C4-2B (cell line): ENCODE measurements at regions not wholly inside any gene's neighbourhood (a gene's known extent, or its start where the extent isn't known, plus 50 kb on each side); places are given as distances from the start of the nearest gene placed in this dataset.

ENCODE experiments used
- H3K27ac ChIP-seq: fragments of 450-650 bp; 2 replicates; pipeline ENCODE4 v1.5.1; 2017
- ZFX ChIP-seq: fragments of 450-650 bp; IDR thresholded peaks from 2 replicates; pipeline ENCODE4 v1.6.1; 2017
- TF ChIP-seq, protein P1 (sequence below): fragments of 450-650 bp; conservative IDR thresholded peaks from 2 replicates; pipeline ENCODE4 v1.5.1; 2017; ENCODE audit warnings: mild to moderate bottlenecking

DNA sequence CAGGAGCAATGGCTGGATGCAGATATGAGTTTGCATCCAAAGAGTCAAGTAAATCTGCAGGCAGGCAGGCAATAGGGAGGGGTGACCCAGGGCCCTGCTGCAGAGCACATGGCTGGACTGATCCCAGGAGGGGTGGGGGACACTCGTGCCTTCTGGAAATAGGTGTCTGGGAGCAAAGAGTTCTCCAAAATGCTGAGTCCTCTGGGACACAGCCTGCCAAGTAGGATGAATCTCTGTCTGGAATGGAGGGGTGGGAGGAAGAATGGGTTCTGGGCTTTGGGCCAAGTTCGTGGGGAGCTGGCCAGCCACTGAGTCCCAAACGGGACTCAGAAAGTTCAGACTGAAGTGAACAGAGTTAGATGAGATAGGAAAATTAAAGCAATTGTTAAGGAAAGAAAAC, 214.5 kb downstream of the MTHFS start:
- TF ChIP-seq, protein P1, sequence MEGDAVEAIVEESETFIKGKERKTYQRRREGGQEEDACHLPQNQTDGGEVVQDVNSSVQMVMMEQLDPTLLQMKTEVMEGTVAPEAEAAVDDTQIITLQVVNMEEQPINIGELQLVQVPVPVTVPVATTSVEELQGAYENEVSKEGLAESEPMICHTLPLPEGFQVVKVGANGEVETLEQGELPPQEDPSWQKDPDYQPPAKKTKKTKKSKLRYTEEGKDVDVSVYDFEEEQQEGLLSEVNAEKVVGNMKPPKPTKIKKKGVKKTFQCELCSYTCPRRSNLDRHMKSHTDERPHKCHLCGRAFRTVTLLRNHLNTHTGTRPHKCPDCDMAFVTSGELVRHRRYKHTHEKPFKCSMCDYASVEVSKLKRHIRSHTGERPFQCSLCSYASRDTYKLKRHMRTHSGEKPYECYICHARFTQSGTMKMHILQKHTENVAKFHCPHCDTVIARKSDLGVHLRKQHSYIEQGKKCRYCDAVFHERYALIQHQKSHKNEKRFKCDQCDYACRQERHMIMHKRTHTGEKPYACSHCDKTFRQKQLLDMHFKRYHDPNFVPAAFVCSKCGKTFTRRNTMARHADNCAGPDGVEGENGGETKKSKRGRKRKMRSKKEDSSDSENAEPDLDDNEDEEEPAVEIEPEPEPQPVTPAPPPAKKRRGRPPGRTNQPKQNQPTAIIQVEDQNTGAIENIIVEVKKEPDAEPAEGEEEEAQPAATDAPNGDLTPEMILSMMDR: no peak
- TF ChIP-seq ZFX: no peak
- no peak overlapping the region for H3K27ac ChIP-seq

DNA sequence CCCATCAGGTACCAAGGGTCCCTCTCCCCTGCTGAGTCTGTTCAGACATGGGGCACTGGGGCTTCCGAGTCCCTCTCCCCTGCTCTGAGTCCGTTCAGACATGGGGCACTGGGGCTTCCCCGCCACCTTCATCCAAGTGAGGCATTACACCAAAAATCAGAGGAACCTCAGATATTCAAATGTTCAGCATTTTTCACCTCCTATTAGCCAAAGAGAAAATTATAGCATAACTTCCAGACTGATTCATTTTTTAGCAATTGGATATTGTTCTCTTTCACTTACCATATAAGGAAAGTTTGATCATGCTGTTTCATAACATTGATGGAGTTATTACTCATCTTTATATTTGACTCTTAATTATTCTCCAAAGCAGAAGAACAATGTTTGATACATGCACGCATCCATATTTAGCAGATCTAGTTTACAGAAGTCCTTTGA, 213.9 kb downstream of the MTHFS start:
- TF ChIP-seq, protein P1: no peak
- TF ChIP-seq ZFX: no peak

DNA sequence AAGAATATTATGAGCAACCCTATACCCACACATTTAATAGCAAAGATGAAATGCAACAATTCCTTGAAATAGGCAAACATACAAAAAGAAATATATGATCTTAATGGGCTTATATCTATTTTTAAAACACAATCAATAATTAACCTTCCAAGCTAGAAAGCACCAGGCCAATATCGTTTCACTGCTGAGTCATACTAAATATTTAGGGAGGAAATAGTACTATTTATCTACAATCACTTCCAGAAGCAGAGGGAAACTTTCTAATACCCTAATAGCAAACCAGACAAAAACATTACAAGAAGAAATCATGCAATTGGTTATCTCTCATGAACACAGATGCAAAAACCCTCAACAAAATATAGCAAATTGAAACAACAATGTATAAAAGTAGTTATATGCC, 207.8 kb downstream of the MTHFS start:
- H3K27ac ChIP-seq: no peak overlapping the region
- TF ChIP-seq, protein P1: no peak
- no peak for TF ChIP-seq ZFX

More for the DNA sequence above, 213.9 kb downstream of the MTHFS start:
- no peak overlapping the region for H3K27ac ChIP-seq

DNA sequence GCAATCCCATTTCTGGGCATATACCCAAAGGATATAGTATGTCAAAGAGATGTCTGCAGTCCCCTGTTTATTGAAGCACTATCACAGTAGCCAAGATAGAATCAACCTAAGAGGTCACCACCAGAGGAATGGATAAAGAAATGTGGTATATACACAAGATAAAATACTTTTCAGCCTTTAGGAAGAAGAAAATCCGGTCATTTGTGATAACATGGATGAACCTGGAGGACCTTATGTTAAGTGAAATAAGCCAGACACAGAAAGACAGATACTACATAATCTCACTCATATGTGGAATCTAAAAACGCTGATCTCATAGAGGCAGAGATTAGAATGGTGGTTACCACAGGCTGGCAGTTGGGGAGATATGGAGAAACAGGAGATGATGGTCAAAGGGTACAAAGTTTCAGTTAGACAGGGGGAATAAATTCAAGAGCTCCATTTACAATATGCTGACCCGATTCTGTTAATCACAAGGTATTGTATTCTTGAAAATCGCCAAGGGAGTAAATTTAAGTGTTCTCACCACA, 195.8 kb downstream of the MTHFS start:
- TF ChIP-seq, protein P1: no peak
- no peak for TF ChIP-seq ZFX
- H3K27ac ChIP-seq: no peak overlapping the region

DNA sequence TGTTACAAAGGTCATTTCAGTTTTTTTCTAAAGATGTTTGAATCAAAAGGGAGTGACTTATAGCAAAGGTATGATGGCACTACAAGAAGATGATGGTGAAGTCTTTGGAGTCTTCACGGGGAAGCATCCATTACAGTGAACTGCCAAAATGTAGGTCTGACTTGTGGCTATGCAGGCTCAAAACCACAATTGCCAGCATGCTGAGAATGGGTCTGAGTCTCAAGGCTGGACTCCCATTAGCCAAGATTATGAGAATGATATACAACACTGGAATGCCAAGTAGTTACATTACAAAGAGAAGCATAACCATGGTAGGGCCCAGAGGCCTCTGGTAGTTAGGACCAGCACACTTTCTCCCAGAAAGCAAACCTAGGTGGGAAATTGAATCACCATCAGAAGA, 194.2 kb downstream of the MTHFS start:
- H3K27ac ChIP-seq: no peak overlapping the region
- no peak for TF ChIP-seq ZFX
- TF ChIP-seq, protein P1: no peak

DNA sequence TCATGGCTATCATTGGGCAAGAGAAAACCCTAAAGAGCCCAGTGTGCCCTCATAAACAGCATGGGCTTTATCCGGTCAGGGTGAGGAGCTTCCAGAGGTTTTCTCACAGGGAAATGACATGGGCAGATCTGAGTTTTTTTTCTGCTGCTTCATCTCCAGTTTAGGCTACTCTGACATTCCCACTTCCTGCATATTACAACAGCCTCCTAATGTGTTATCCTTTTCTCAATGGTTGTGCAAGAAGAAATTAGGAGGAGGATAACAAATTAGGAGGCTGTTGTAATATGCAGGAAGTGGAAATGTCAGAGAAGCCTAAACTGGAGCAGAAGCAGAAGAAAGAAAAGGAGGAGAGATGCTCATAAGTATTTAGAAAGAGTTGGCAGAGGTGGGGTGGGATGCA, 175.6 kb downstream of the MTHFS start:
- no peak overlapping the region for H3K27ac ChIP-seq
- TF ChIP-seq, protein P1: no peak
- TF ChIP-seq ZFX: no peak

DNA sequence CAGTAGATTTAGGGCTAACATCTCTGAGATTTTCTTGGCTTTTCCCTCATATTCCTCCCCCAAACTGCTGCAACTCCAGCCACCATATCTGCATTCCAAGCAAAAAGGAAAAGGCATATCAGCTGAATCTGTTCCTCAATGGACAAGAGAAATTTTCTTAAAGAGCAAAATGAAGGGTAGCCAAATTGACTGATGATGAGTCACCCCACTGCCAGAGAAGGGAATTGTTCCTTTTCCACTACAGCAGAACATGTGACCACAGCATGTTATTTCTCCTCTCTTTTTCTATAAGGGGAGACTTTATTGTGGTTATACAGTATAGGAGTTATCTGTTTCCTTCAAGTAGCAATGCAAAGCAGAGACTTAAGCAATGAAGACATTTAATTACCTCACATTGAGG, 172.5 kb downstream of the MTHFS start:
- no peak overlapping the region for H3K27ac ChIP-seq
- TF ChIP-seq ZFX: no peak
- TF ChIP-seq, protein P1: no peak
